ENCODE measurements at regions not wholly inside any gene's neighbourhood (a gene's known extent, or its start where the extent isn't known, plus 50 kb on each side); places are given as distances from the start of the nearest gene placed in this dataset.

DNA sequence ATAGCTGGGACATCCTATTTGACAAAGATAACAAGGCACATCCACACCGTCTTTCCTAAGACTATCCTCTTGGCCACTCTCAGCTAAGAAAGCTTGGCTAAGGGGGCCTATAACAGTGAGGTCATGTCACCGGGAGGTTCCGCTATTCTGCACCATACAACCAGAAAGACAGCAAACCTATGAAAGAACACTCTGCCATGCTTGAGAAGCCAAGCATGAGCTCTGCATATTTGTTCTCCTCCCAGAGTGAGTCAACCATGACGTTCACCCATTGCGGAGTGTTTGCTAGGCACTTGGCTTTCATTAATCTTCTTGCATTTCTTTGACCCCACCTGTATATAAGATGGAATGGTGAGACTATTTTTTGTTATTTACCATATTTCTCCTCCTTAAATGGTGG, 141.2 kb downstream of the GMNC start:
- peak; percentile 73 to 81 for DNase-seq

DNA sequence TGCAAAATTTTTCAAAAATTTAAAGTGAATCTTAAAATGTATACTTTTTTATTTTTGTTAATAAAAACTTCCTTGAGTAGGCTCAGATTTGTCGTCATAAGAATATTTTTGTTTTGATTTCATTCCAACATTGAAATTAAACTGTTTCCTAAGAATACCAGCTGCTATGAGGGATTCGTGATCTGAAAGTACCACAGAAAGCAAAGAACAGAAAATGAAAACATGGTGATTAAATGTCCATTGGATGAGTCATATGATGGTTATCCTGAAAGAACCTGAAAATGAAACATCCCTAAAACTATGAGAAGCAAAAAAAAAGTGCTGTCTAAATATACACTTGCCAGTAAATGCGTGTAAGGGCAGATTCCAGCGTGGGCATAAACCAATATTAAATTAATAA, 143.8 kb downstream of the GMNC start:
- DNase-seq = no peak

GRCh38 chr3:190718097-190718496, 144.4 kb downstream of the GMNC start:
- DNase-seq = no peak

GRCh38 chr3:190716961-190717360, 145.5 kb downstream of the GMNC start:
- no peak for DNase-seq

DNA sequence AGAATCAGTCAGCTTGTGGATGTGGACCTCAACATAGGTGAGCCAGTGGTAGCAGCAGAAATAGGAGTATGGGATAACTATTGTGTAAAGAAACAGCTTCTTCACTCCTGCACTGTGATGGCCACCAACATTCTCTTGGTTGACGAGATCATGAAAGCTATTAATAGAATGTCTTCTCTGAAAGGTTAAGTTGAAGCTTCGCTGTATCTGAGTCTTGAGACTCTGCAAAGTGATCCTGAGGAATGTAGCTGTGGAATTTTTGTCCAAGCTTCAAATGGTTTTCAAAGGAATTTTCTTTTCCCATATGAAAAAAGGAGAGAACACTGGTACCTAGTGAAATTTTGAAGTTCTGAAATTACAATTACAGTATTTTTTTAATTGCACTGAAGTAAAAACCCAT, 146.3 kb downstream of the GMNC start:
- no peak for DNase-seq

- no peak for DNase-seq
These were observed 151.8 kb downstream of the GMNC start for GRCh38 chr3:190710723-190711122.

DNA sequence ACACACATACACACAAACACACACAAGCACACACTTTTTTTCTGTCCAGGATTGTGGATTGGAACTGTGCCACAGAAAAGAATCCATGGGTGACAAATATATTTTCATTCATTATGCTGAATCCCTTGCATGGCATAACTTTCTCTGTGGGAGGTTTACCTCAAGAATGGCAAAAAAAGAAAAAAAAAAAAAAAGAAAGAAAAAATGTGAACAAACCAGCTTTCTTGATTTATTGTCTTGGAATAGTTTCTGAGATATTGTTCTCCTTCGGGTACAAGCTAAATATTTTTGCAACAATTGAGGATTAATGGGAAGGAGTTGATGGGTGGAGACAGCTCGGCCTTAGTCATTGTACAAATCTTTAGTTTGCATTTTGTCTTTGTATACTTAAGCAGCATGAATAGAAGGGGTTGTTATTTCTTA, 153.1 kb downstream of the GMNC start:
- DNase-seq = no peak

All from NCI-H187 (cell line).